ENCODE measurements at regions not wholly inside any gene's neighbourhood (a gene's known extent, or its start where the extent isn't known, plus 50 kb on each side); places are given as distances from the start of the nearest gene placed in this dataset.

GRCh38 chr1:65729259-65729658 lies 63.4 kb upstream of the PDE4B start:
- no peak overlapping the region for H3K4me3 Mint-ChIP-seq
- DNase-seq: no peak
- H3K27ac Mint-ChIP-seq: no peak overlapping the region
- peaks cover 0 to 5% (median 3%) of the 10 kb centered on the region in 3 donors for H3K27me3 Mint-ChIP-seq (ENCODE audit: low read depth in 3 of 3)
- H3K9me3 Mint-ChIP-seq: peaks cover 0 to 2% (median 0%) of the 10 kb centered on the region in 6 donors
- no peaks in the 10 kb centered on the region for H3K36me3 Mint-ChIP-seq
- no peaks in the 10 kb centered on the region for H3K4me1 Mint-ChIP-seq

- Mint-ChIP-seq H3K9me3 (peaks cover 0 to 4% (median 1%) of the 10 kb centered on the region in 6 donors), H3K4me1 (no peaks in the 10 kb centered on the region), H3K27ac (no peak overlapping the region)
Measured at GRCh38 chr1:65734979-65735378, 57.7 kb upstream of the PDE4B start.

GRCh38 chr1:65741993-65742392 lies 50.7 kb upstream of the PDE4B start:
- Mint-ChIP-seq H3K4me3 (no peak overlapping the region), H3K27me3 (ENCODE audit: low read depth in 3 of 3) (peaks cover 0 to 4% (median 2%) of the 10 kb centered on the region in 3 donors), H3K36me3 (no peaks in the 10 kb centered on the region), H3K27ac (no peak overlapping the region), H3K9me3 (peaks cover 0 to 13% (median 10%) of the 10 kb centered on the region in 6 donors), H3K4me1 (no peaks in the 10 kb centered on the region)
- DNase-seq: no peak

More at GRCh38 chr1:65734979-65735378, 57.7 kb upstream of the PDE4B start:
- H3K4me3 Mint-ChIP-seq: no peak overlapping the region
- H3K36me3 Mint-ChIP-seq: no peaks in the 10 kb centered on the region
- H3K27me3 Mint-ChIP-seq (ENCODE audit: low read depth in 3 of 3): peaks cover 0 to 4% (median 2%) of the 10 kb centered on the region in 3 donors
- no peak for DNase-seq
